Sigmoid colon (tissue), 3 donors: ENCODE measurements at regions not wholly inside any gene's neighbourhood (a gene's known extent, or its start where the extent isn't known, plus 50 kb on each side); places are given as distances from the start of the nearest gene placed in this dataset.
"Not testable (repeated sequence)": the region's sequence is repeated elsewhere in the genome, so short reads cannot be mapped to it uniquely, and the experiment has no call there.

Experiments
- POLR2A ChIP-seq, 2 donors: fragments of 450-650 bp; IDR thresholded peaks; one replicate each; pipeline ENCODE4 v1.6.1; 2016; ENCODE audit warnings: antibody characterized with exemption in 2 of 2, mild to moderate bottlenecking in 2 of 2, moderate library complexity in 2 of 2
- TF ChIP-seq, protein P1 (sequence below), 4 experiments: fragments of 450-650 bp in 3 of 4; fragments of 200-600 bp in 1 of 4; IDR thresholded peaks; one replicate each; pipeline ENCODE4 v1.5.1; 2016 to 2019; ENCODE audit warnings: antibody characterized with exemption in 4 of 4, mild to moderate bottlenecking in 3 of 4, moderate library complexity in 2 of 4

GRCh38 chr2:110354294-110355018 is 118.2 kb downstream of the LIMS4 start:
- TF ChIP-seq POLR2A (IDR thresholded peaks at IDR 0.05), result not testable (repeated sequence)
- TF ChIP-seq, protein P1, sequence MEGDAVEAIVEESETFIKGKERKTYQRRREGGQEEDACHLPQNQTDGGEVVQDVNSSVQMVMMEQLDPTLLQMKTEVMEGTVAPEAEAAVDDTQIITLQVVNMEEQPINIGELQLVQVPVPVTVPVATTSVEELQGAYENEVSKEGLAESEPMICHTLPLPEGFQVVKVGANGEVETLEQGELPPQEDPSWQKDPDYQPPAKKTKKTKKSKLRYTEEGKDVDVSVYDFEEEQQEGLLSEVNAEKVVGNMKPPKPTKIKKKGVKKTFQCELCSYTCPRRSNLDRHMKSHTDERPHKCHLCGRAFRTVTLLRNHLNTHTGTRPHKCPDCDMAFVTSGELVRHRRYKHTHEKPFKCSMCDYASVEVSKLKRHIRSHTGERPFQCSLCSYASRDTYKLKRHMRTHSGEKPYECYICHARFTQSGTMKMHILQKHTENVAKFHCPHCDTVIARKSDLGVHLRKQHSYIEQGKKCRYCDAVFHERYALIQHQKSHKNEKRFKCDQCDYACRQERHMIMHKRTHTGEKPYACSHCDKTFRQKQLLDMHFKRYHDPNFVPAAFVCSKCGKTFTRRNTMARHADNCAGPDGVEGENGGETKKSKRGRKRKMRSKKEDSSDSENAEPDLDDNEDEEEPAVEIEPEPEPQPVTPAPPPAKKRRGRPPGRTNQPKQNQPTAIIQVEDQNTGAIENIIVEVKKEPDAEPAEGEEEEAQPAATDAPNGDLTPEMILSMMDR (IDR thresholded peaks at IDR 0.05), result not testable (repeated sequence)
